Bronchial epithelial cell (primary cell): ENCODE measurements at regions not wholly inside any gene's neighbourhood (a gene's known extent, or its start where the extent isn't known, plus 50 kb on each side); places are given as distances from the start of the nearest gene placed in this dataset.

ENCODE experiments used
- DNase-seq: peaks from one replicate; pipeline ENCODE4 v3.0.0-alpha.2; 2010; ENCODE audit warnings: low read depth
- FAIRE-seq: peaks from 2 replicates; lab custom pipeline; 2011; peaks lifted over from hg19 to GRCh38; lab: Jason Lieb, UNC
- H3K27me3 ChIP-seq: 2 replicates; pipeline ENCODE4 v1.5.1; 2011; ENCODE audit warnings: low read length; ENCODE audit not compliant: control insufficient read depth, insufficient read depth
- H3K36me3 ChIP-seq: 2 replicates; pipeline ENCODE4 v1.5.1; 2011; ENCODE audit warnings: low read length; ENCODE audit not compliant: control insufficient read depth, insufficient read depth
- H3K4me3 ChIP-seq: 2 replicates; pipeline ENCODE4 v1.5.1; 2011; ENCODE audit warnings: mild to moderate bottlenecking, low read depth, low read length, control low read depth
- CTCF ChIP-seq: IDR thresholded peaks from 2 replicates; pipeline ENCODE4 v1.5.1; 2011; ENCODE audit warnings: mild to moderate bottlenecking, moderate library complexity, low read length, control low read depth, inconsistent platforms; ENCODE audit not compliant: insufficient read depth, severe bottlenecking

- TF ChIP-seq CTCF = no peak
- Histone ChIP-seq H3K36me3 (no peaks in the 10 kb centered on the region), H3K27me3 (no peaks in the 10 kb centered on the region), H3K4me3 (no peak overlapping the region)
- FAIRE-seq (no peak), DNase-seq (no peak)
Measured at GRCh38 chr16:52817696-52818095, 235.0 kb downstream of the CHD9NB start.

GRCh38 chr16:52816993-52817392, 235.7 kb downstream of the CHD9NB start:
- Histone ChIP-seq H3K36me3 (no peaks in the 10 kb centered on the region), H3K27me3 (no peaks in the 10 kb centered on the region), H3K4me3 (no peak overlapping the region)
- no peak for TF ChIP-seq CTCF
- FAIRE-seq (no peak), DNase-seq (no peak)

- peak; percentile 75 for DNase-seq
Measured at GRCh38 chr16:52812678-52813556, 239.8 kb downstream of the CHD9NB start.

GRCh38 chr16:52805559-52806168, 247.0 kb downstream of the CHD9NB start:
- FAIRE-seq (no peak), DNase-seq (no peak)
- TF ChIP-seq CTCF = no peak
- H3K27me3 ChIP-seq = no peaks in the 10 kb centered on the region
- no peak overlapping the region for H3K4me3 ChIP-seq
- H3K36me3 ChIP-seq = no peaks in the 10 kb centered on the region

More at GRCh38 chr16:52812678-52813556, 239.8 kb downstream of the CHD9NB start:
- Histone ChIP-seq H3K36me3 (no peaks in the 10 kb centered on the region), H3K4me3 (no peak overlapping the region), H3K27me3 (no peaks in the 10 kb centered on the region)
- no peak for TF ChIP-seq CTCF
- no peak for FAIRE-seq

GRCh38 chr16:52800432-52800831, 252.3 kb downstream of the CHD9NB start:
- DNase-seq = no peak
- TF ChIP-seq CTCF = no peak
- Histone ChIP-seq H3K27me3 (no peaks in the 10 kb centered on the region), H3K4me3 (no peak overlapping the region), H3K36me3 (no peaks in the 10 kb centered on the region)
- no peak for FAIRE-seq
